Muscle of leg (tissue), 3 donors: ENCODE measurements at regions not wholly inside any gene's neighbourhood (a gene's known extent, or its start where the extent isn't known, plus 50 kb on each side); places are given as distances from the start of the nearest gene placed in this dataset.

Experiments
- DNase-seq: peaks from one replicate; pipeline ENCODE4 v3.0.0; 2013
- H3K27ac ChIP-seq: one replicate; pipeline ENCODE4 v1.5.1; 2013; ENCODE audit warnings: mild to moderate bottlenecking, low read length, control low read depth
- H3K27me3 ChIP-seq: one replicate; pipeline ENCODE4 v1.6.1; 2013; ENCODE audit warnings: low read length; ENCODE audit not compliant: control insufficient read depth, insufficient read depth
- H3K36me3 ChIP-seq: one replicate; pipeline ENCODE4 v1.6.1; 2013; ENCODE audit warnings: low read length; ENCODE audit not compliant: control insufficient read depth, insufficient read depth
- H3K4me1 ChIP-seq: one replicate; pipeline ENCODE4 v1.6.1; 2013; ENCODE audit warnings: low read length; ENCODE audit not compliant: control insufficient read depth, insufficient read depth
- H3K4me3 ChIP-seq: one replicate; pipeline ENCODE4 v1.5.1; 2013; ENCODE audit warnings: low read length, control low read depth
- H3K9me3 ChIP-seq: replicated peaks from 2 replicates; pipeline ENCODE4 v1.6.1; 2013; ENCODE audit warnings: low read depth, low read length; ENCODE audit not compliant: control insufficient read depth
- WGBS: methylation state at CpG from one replicate; pipeline ENCODE4 v1.1.5; 2013; ENCODE audit warnings: missing lambda C conversion rate; ENCODE audit not compliant: insufficient coverage; 5-methylcytosine and 5-hydroxymethylcytosine counted together

GRCh38 chr2:236818281-236819045 is 248.8 kb downstream of the ACKR3 start:
- Histone ChIP-seq H3K36me3 (no peaks in the 10 kb centered on the region), H3K27me3 (peaks cover 2% of the 10 kb centered on the region), H3K9me3 (peaks cover 5% of the 10 kb centered on the region), H3K27ac (no peak overlapping the region), H3K4me1 (peaks cover 23% of the 10 kb centered on the region), H3K4me3 (no peak overlapping the region)
- DNase-seq: peak; percentile 46
- 70% methylated on average over 6 of the region's 15 CpGs for WGBS

DNA sequence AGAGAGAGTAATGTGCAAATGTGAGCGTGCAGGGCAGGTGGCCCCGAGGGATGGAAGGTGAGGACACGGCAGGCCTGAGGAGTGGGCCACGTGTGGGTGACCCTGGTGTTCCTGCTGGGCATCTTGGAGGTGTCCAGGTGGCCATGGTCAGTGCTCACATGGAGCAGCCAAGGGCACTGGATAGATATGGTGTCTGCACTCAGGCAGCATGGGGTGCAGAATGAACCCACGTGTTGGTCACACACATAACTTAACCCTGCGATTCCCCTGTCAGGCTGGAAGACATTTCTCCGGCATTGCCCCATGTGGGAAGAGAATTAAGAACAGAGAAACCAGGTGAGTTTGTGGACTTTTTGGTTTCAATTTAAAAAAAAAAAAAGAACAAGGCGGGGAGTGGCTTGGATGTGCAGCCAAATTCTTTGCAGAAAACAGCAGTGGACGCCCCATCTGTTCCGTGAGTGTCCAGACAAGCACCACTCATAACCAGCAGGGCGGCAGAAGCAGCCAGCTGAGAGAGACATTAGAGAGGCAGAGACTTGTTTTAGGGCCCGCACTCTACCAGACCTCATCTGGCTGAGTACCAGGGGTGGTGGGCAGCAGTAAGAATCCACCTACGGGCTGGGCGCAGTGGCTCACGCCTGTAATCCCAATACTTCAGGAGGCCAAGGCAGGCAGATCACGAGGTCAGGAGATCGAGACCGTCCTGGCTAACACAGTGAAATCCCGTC is 249.8 kb downstream of the ACKR3 start:
- H3K4me3 ChIP-seq: no peak overlapping the region
- peak; percentile 23 for DNase-seq
- H3K36me3 ChIP-seq: no peaks in the 10 kb centered on the region
- peaks cover 5% of the 10 kb centered on the region for H3K9me3 ChIP-seq
- no peak overlapping the region for H3K27ac ChIP-seq
- peaks cover 2% of the 10 kb centered on the region for H3K27me3 ChIP-seq
- peaks cover 18% of the 10 kb centered on the region for H3K4me1 ChIP-seq
- WGBS: 70% methylated on average over 7 of the region's 19 CpGs

- Histone ChIP-seq H3K27me3 (peaks cover 3% of the 10 kb centered on the region), H3K36me3 (no peaks in the 10 kb centered on the region), H3K27ac (no peak overlapping the region), H3K4me3 (no peak overlapping the region), H3K4me1 (peaks cover 18% of the 10 kb centered on the region), H3K9me3 (peaks cover 5% of the 10 kb centered on the region)
- 86% methylated on average over 10 of the region's 10 CpGs for WGBS
- DNase-seq: no peak
These were observed 251.2 kb downstream of the ACKR3 start for GRCh38 chr2:236820763-236821344.

GRCh38 chr2:236823041-236823629 is 253.5 kb downstream of the ACKR3 start:
- no peak overlapping the region for H3K27ac ChIP-seq
- peaks cover 16% of the 10 kb centered on the region for H3K4me1 ChIP-seq
- 88% methylated on average over 15 of the region's 16 CpGs for WGBS
- peaks cover 5% of the 10 kb centered on the region for H3K27me3 ChIP-seq
- no peak overlapping the region for H3K4me3 ChIP-seq
- H3K9me3 ChIP-seq: peaks cover 5% of the 10 kb centered on the region
- no peak for DNase-seq
- no peaks in the 10 kb centered on the region for H3K36me3 ChIP-seq

GRCh38 chr2:236823963-236824362 is 254.3 kb downstream of the ACKR3 start:
- H3K36me3 ChIP-seq: no peaks in the 10 kb centered on the region
- H3K4me3 ChIP-seq: no peak overlapping the region
- peaks cover 5% of the 10 kb centered on the region for H3K9me3 ChIP-seq
- DNase-seq: no peak
- H3K4me1 ChIP-seq: peaks cover 8% of the 10 kb centered on the region
- peaks cover 5% of the 10 kb centered on the region for H3K27me3 ChIP-seq
- 83% methylated on average over 1 of the region's 4 CpGs for WGBS
- no peak overlapping the region for H3K27ac ChIP-seq

GRCh38 chr2:236824836-236825235 is 255.2 kb downstream of the ACKR3 start:
- Histone ChIP-seq H3K27ac (no peak overlapping the region), H3K27me3 (peaks cover 5% of the 10 kb centered on the region)
- WGBS: no CpG with 5 or more reads among the region's 3 CpGs

DNA sequence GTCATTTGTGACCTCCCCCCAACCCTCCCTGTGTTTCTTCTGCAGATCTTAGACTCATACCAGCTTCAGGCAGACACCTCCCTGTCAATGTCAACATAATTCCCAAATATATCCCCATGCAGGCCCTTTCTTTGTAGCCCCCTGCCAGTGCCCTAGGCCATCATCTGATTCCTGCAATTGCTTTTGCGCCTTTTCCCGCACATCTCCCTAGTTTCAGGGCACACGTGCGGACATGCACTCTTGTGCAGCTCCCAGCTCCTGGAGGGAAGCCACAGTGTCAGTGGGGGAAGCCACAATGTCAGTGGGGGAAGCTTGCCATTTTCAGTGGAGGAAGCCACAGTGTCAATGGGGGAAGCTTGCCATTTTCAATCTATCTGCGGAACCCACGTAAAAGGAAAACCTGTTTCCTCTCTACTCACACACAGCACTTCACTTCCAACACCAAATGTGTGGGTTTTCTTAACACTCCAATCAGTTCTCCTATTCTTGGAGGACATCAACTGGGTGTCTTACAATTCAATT is 256.4 kb downstream of the ACKR3 start:
- 75% methylated on average over 4 of the region's 6 CpGs for WGBS
- no peak overlapping the region for H3K4me3 ChIP-seq
- H3K27me3 ChIP-seq: peaks cover 5% of the 10 kb centered on the region
- peaks cover 5% of the 10 kb centered on the region for H3K9me3 ChIP-seq
- H3K36me3 ChIP-seq: no peaks in the 10 kb centered on the region
- DNase-seq: no peak
- H3K4me1 ChIP-seq: no peaks in the 10 kb centered on the region
- H3K27ac ChIP-seq: no peak overlapping the region

More at GRCh38 chr2:236824836-236825235, 255.2 kb downstream of the ACKR3 start:
- peaks cover 5% of the 10 kb centered on the region for H3K9me3 ChIP-seq
- peaks cover 6% of the 10 kb centered on the region for H3K4me1 ChIP-seq
- no peaks in the 10 kb centered on the region for H3K36me3 ChIP-seq
- no peak overlapping the region for H3K4me3 ChIP-seq
- no peak for DNase-seq

- no peaks in the 10 kb centered on the region for H3K4me1 ChIP-seq
- no peak overlapping the region for H3K4me3 ChIP-seq
- H3K27ac ChIP-seq: no peak overlapping the region
- H3K9me3 ChIP-seq: peaks cover 3% of the 10 kb centered on the region
- no peak for DNase-seq
- H3K36me3 ChIP-seq: no peaks in the 10 kb centered on the region
- peaks cover 5% of the 10 kb centered on the region for H3K27me3 ChIP-seq
- 92% methylated on average over 2 of the region's 6 CpGs for WGBS
These were observed 257.1 kb downstream of the ACKR3 start for GRCh38 chr2:236826606-236827156.

GRCh38 chr2:236827997-236828396 is 257.7 kb upstream of the COPS8 start:
- Histone ChIP-seq H3K36me3 (no peaks in the 10 kb centered on the region), H3K27me3 (peaks cover 8% of the 10 kb centered on the region), H3K27ac (no peak overlapping the region), H3K9me3 (no peaks in the 10 kb centered on the region), H3K4me1 (no peaks in the 10 kb centered on the region), H3K4me3 (no peak overlapping the region)
- no CpG with 5 or more reads among the region's 3 CpGs for whole genome bisulfite sequencing
- DNase-seq: no peak
